IMR-90 (cell line): ENCODE measurements at regions not wholly inside any gene's neighbourhood (a gene's known extent, or its start where the extent isn't known, plus 50 kb on each side); places are given as distances from the start of the nearest gene placed in this dataset.

Experiments used
- ATAC-seq: fragments of 200-7000 bp; cut with Tn5 transposase; 2 replicates; pipeline ENCODE4 v1.9.1; 2020; ENCODE audit warnings: low read depth, mild to moderate bottlenecking, moderate library complexity
- BruUV-seq: library from RNA; stranded (reverse); fragments of 400-500 nt; replicated peaks from 2 replicates; lab custom pipeline; 2021; lab: Mats Ljungman, UMichigan
- CTCF ChIA-PET: fragments of 300-600 bp; formaldehyde crosslinking; extraction: SDS; loops from one replicate; lab custom pipeline; 2021; ENCODE audit warnings: antibody characterized with exemption; lab: Yijun Ruan, JAX
- POLR2A ChIA-PET: fragments of 300-600 bp; sonication (Branson Sonifier 250); formaldehyde crosslinking; loops from one replicate; lab custom pipeline; 2022; ENCODE audit warnings: antibody characterized with exemption; ENCODE audit not compliant: unreplicated experiment; lab: Charles Lee
- DNase-seq: peaks from one replicate; pipeline ENCODE4 v3.0.0; 2013
- H2AFZ ChIP-seq: replicated peaks from 2 replicates; pipeline ENCODE3; 2013; ENCODE audit warnings: low read length, mild to moderate bottlenecking; ENCODE audit not compliant: poor library complexity
- H2AK5ac ChIP-seq: 2 replicates; pipeline ENCODE4 v1.6.1; 2013; ENCODE audit warnings: low read depth, low read length, inconsistent platforms
- H2AK9ac ChIP-seq: replicated peaks from 2 replicates; pipeline ENCODE3; 2013; ENCODE audit warnings: mild to moderate bottlenecking, low read depth, low read length, moderate library complexity; ENCODE audit not compliant: poor library complexity
- H2BK120ac ChIP-seq: 2 replicates; pipeline ENCODE4 v1.6.1; 2013; ENCODE audit warnings: low read depth, low read length, inconsistent platforms
- H2BK15ac ChIP-seq: 3 replicates; pipeline ENCODE4 v1.6.1; 2013; ENCODE audit warnings: low read depth, low read length, inconsistent platforms
- H2BK20ac ChIP-seq: 2 replicates; pipeline ENCODE4 v1.6.1; 2013; ENCODE audit warnings: low read depth, mild to moderate bottlenecking, inconsistent platforms, low read length, moderate library complexity
- H2BK5ac ChIP-seq: 2 replicates; pipeline ENCODE4 v1.6.1; 2013; ENCODE audit warnings: mild to moderate bottlenecking, low read depth, low read length, inconsistent platforms; ENCODE audit not compliant: poor library complexity, severe bottlenecking
- H3K14ac ChIP-seq: replicated peaks from 2 replicates; pipeline ENCODE4 v1.6.1; 2013; ENCODE audit warnings: low read depth, low read length, inconsistent platforms
- H3K18ac ChIP-seq: 2 replicates; pipeline ENCODE4 v1.6.1; 2013; ENCODE audit warnings: low read depth, low read length, control low read depth
- H3K23ac ChIP-seq: 2 replicates; pipeline ENCODE4 v1.6.1; 2013; ENCODE audit warnings: low read depth, low read length, inconsistent platforms
- H3K27ac ChIP-seq: 2 replicates; pipeline ENCODE4 v1.5.1; 2013; ENCODE audit warnings: mild to moderate bottlenecking, control low read depth, low read length; ENCODE audit not compliant: insufficient read depth
- H3K27me3 ChIP-seq: 2 replicates; pipeline ENCODE4 v1.6.1; 2013; ENCODE audit warnings: low read length; ENCODE audit not compliant: control insufficient read depth, insufficient read depth
- H3K36me3 ChIP-seq: 2 replicates; pipeline ENCODE4 v1.6.1; 2013; ENCODE audit warnings: low read length, mixed read lengths; ENCODE audit not compliant: control insufficient read depth, insufficient read depth
- H3K4ac ChIP-seq: 2 replicates; pipeline ENCODE4 v1.6.1; 2013; ENCODE audit warnings: low read depth, low read length, inconsistent platforms
- H3K4me1 ChIP-seq: 2 replicates; pipeline ENCODE4 v1.6.1; 2013; ENCODE audit warnings: low read length, mixed read lengths; ENCODE audit not compliant: control insufficient read depth, insufficient read depth
- H3K4me2 ChIP-seq: 2 replicates; pipeline ENCODE4 v1.6.1; 2013; ENCODE audit warnings: low read depth, mild to moderate bottlenecking, control low read depth, low read length, moderate library complexity
- H3K4me3 ChIP-seq: 2 replicates; pipeline ENCODE4 v1.5.1; 2013; ENCODE audit warnings: low read depth, mild to moderate bottlenecking, control low read depth, low read length, moderate library complexity; ENCODE audit not compliant: insufficient read depth
- H3K56ac ChIP-seq: 2 replicates; pipeline ENCODE4 v1.6.1; 2013; ENCODE audit warnings: low read length, inconsistent platforms; ENCODE audit not compliant: insufficient read depth; ENCODE audit errors: extremely low read depth
- H3K79me1 ChIP-seq, 2 experiments: 2 replicates each; pipeline ENCODE4 v1.6.1; 2013; ENCODE audit warnings: low read length in 2 of 2, inconsistent platforms in 1 of 2, low read depth in 1 of 2
- H3K9ac ChIP-seq: 2 replicates; pipeline ENCODE4 v1.6.1; 2013; ENCODE audit warnings: low read depth, low read length, control low read depth
- H3K9me1 ChIP-seq: 2 replicates; pipeline ENCODE4 v1.6.1; 2013; ENCODE audit warnings: low read length, inconsistent platforms; ENCODE audit not compliant: insufficient read depth
- H3K9me3 ChIP-seq: 2 replicates; pipeline ENCODE4 v1.6.1; 2013; ENCODE audit warnings: low read length; ENCODE audit not compliant: control insufficient read depth, insufficient read depth
- H4K20me1 ChIP-seq: 2 replicates; pipeline ENCODE4 v1.6.1; 2013; ENCODE audit warnings: low read length, inconsistent platforms; ENCODE audit not compliant: insufficient read depth
- H4K5ac ChIP-seq: 2 replicates; pipeline ENCODE4 v1.6.1; 2013; ENCODE audit warnings: mild to moderate bottlenecking, low read depth, low read length, control low read depth
- H4K8ac ChIP-seq, 2 experiments: 2 replicates each; pipeline ENCODE4 v1.6.1; 2013; ENCODE audit warnings: low read depth in 2 of 2, low read length in 2 of 2, control low read depth in 1 of 2, inconsistent platforms in 1 of 2
- H4K91ac ChIP-seq: 2 replicates; pipeline ENCODE4 v1.6.1; 2013; ENCODE audit warnings: low read depth, low read length, inconsistent platforms; ENCODE audit not compliant: insufficient read depth
- NFE2L2 ChIP-seq: fragments of 150-350 bp; IDR thresholded peaks from 2 replicates; pipeline ENCODE4 v1.6.1; 2016; ENCODE audit warnings: low read depth, mild to moderate bottlenecking, low read length
- RCOR1 ChIP-seq: IDR thresholded peaks from 2 replicates; pipeline ENCODE4 v1.6.1; 2012; ENCODE audit warnings: mild to moderate bottlenecking, low read length, improper control_type of control experiment; ENCODE audit not compliant: insufficient replicate concordance
- SMC3 ChIP-seq: fragments of 150-350 bp; IDR thresholded peaks from 2 replicates; pipeline ENCODE4 v1.6.1; 2016; ENCODE audit warnings: low read depth, mild to moderate bottlenecking, antibody characterized with exemption, low read length, moderate library complexity
- WGBS, 2 experiments: methylation state at CpG; one replicate each; pipeline versions ENCODE4 v1.1.5 to v1.1.7; 2013; ENCODE audit warnings: missing lambda C conversion rate in 2 of 2; ENCODE audit not compliant: insufficient read length in 1 of 2; ENCODE audit errors: extremely low coverage in 2 of 2; 5-methylcytosine and 5-hydroxymethylcytosine counted together
- dilution Hi-C: fragments of 300-500 bp; cut with HindIII; formaldehyde crosslinking; loops from one replicate; pipeline ENCODE4 v1.14.3; 2018; ENCODE audit warnings: low sequenced_read_pairs; ENCODE audit not compliant: unreplicated experiment
- in situ Hi-C: fragments of 300-500 bp; cut with MboI; formaldehyde crosslinking; loops from 3 replicates; pipeline ENCODE4 v1.14.3; 2019; ENCODE audit warnings: low sequenced_read_pairs, inconsistent platforms, mixed read lengths
- intact Hi-C: fragments of 100-400 bp; cut with micrococcal nuclease; formaldehyde crosslinking; loops from 2 replicates; pipeline ENCODE4 v1.10.0; 2022

GRCh38 chr18:42619771-42620170, 495.7 kb downstream of the RIT2 start:
- H2BK5ac ChIP-seq = no peak overlapping the region
- H3K4me2 ChIP-seq = no peak overlapping the region
- no peaks in the 10 kb centered on the region for H3K27me3 ChIP-seq
- H4K8ac ChIP-seq = no peak overlapping the region
- no peak overlapping the region for H3K4ac ChIP-seq
- H3K27ac ChIP-seq = no peak overlapping the region
- BruUV-seq = no TSS peak
- in situ Hi-C loops = no loop called here
- H3K36me3 ChIP-seq = no peaks in the 10 kb centered on the region
- H4K20me1 ChIP-seq = no peaks in the 10 kb centered on the region
- intact Hi-C loops = loop anchor here (1.0 kb wide), 1 partner anchor 15 kb away; no protein-coding TSS in a partner anchor
- no peak overlapping the region for H4K5ac ChIP-seq
- H3K14ac ChIP-seq = no peak overlapping the region
- H3K23ac ChIP-seq = no peak overlapping the region
- no peak overlapping the region for H2AK5ac ChIP-seq
- H3K4me1 ChIP-seq = no peaks in the 10 kb centered on the region
- H2BK120ac ChIP-seq = no peak overlapping the region
- H2AFZ ChIP-seq = no peak overlapping the region
- no peak overlapping the region for H4K91ac ChIP-seq
- H3K9ac ChIP-seq = no peak overlapping the region
- WGBS, 2 experiments = no CpG with 5 or more reads among the region's 1 CpG
- ATAC-seq = no peak
- POLR2A ChIA-PET = no interaction called here
- dilution Hi-C loops = no loop called here
- H3K79me1 ChIP-seq = no peaks in the 10 kb centered on the region
- DNase-seq = no peak
- peaks cover 7% of the 10 kb centered on the region for H3K9me3 ChIP-seq
- CTCF ChIA-PET = no interaction called here
- H3K9me1 ChIP-seq = no peaks in the 10 kb centered on the region
- H2BK20ac ChIP-seq = no peak overlapping the region
- TF ChIP-seq SMC3 = no peak
- no peak for TF ChIP-seq RCOR1
- TF ChIP-seq NFE2L2 = no peak
- H3K18ac ChIP-seq = no peak overlapping the region
- no peak overlapping the region for H2BK15ac ChIP-seq
- no peak overlapping the region for H2AK9ac ChIP-seq
- no peak overlapping the region for H3K4me3 ChIP-seq
- H3K56ac ChIP-seq = no peak overlapping the region
